ENCODE measurements at regions not wholly inside any gene's neighbourhood (a gene's known extent, or its start where the extent isn't known, plus 50 kb on each side); places are given as distances from the start of the nearest gene placed in this dataset.

DNA sequence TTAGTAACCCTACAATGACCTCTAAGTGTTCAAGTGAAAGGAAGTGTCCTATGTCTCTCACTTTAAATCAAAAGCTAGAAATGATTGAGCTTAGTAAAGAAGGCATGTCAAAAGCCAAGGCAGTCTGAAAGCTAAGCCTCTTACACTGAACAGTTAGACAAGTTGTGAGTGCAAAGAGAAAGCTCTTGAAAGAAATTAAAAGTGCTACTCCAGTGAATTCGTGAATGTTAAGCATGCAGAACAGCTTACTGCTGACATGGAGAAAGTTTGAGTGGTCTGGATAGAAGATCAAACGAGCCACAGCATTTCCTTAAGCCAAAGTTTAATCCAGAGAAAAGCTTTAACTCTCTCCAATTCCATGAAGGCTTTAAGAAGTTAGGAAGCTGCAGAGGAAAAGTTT lies 373.7 kb downstream of the NR4A2 start:
- no peaks in the 10 kb centered on the region for H3K4me1 Mint-ChIP-seq (ENCODE audit: low read depth)
- no peak for DNase-seq (ENCODE audit: low spot score, unreplicated experiment)
- H3K27ac Mint-ChIP-seq: no peak overlapping the region
- H3K9me3 Mint-ChIP-seq (ENCODE audit: low read depth): no peaks in the 10 kb centered on the region
- no peaks in the 10 kb centered on the region for H3K27me3 Mint-ChIP-seq
- H3K4me3 Mint-ChIP-seq (ENCODE audit: low read depth): no peak overlapping the region
- TF ChIP-seq, protein P1, sequence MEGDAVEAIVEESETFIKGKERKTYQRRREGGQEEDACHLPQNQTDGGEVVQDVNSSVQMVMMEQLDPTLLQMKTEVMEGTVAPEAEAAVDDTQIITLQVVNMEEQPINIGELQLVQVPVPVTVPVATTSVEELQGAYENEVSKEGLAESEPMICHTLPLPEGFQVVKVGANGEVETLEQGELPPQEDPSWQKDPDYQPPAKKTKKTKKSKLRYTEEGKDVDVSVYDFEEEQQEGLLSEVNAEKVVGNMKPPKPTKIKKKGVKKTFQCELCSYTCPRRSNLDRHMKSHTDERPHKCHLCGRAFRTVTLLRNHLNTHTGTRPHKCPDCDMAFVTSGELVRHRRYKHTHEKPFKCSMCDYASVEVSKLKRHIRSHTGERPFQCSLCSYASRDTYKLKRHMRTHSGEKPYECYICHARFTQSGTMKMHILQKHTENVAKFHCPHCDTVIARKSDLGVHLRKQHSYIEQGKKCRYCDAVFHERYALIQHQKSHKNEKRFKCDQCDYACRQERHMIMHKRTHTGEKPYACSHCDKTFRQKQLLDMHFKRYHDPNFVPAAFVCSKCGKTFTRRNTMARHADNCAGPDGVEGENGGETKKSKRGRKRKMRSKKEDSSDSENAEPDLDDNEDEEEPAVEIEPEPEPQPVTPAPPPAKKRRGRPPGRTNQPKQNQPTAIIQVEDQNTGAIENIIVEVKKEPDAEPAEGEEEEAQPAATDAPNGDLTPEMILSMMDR (IDR thresholded peaks at IDR 0.05; ENCODE audit: unreplicated experiment): no peak
- H3K36me3 Mint-ChIP-seq (ENCODE audit: insufficient read depth): peaks cover 3% of the 10 kb centered on the region

- TF ChIP-seq, protein P1 (IDR thresholded peaks at IDR 0.05; ENCODE audit: unreplicated experiment): no peak
- H3K27ac Mint-ChIP-seq: no peak overlapping the region
- DNase-seq (ENCODE audit: low spot score, unreplicated experiment): no peak
- peaks cover 3% of the 10 kb centered on the region for H3K36me3 Mint-ChIP-seq (ENCODE audit: insufficient read depth)
- H3K27me3 Mint-ChIP-seq: no peaks in the 10 kb centered on the region
- H3K4me3 Mint-ChIP-seq (ENCODE audit: low read depth): no peak overlapping the region
- no peaks in the 10 kb centered on the region for H3K4me1 Mint-ChIP-seq (ENCODE audit: low read depth)
- H3K9me3 Mint-ChIP-seq (ENCODE audit: low read depth): peaks cover 15% of the 10 kb centered on the region
Observed at GRCh38 chr2:155947069-155947468, 385.5 kb downstream of the NR4A2 start.

- H3K4me3 Mint-ChIP-seq (ENCODE audit: low read depth): no peak overlapping the region
- H3K27ac Mint-ChIP-seq: no peak overlapping the region
- DNase-seq (ENCODE audit: low spot score, unreplicated experiment): no peak
- TF ChIP-seq, protein P1 (IDR thresholded peaks at IDR 0.05; ENCODE audit: unreplicated experiment): no peak
- peaks cover 39% of the 10 kb centered on the region for H3K9me3 Mint-ChIP-seq (ENCODE audit: low read depth)
- no peaks in the 10 kb centered on the region for H3K4me1 Mint-ChIP-seq (ENCODE audit: low read depth)
- peaks cover 8% of the 10 kb centered on the region for H3K36me3 Mint-ChIP-seq (ENCODE audit: insufficient read depth)
- H3K27me3 Mint-ChIP-seq: no peaks in the 10 kb centered on the region
Observed at GRCh38 chr2:155944218-155944617, 388.3 kb downstream of the NR4A2 start.

DNA sequence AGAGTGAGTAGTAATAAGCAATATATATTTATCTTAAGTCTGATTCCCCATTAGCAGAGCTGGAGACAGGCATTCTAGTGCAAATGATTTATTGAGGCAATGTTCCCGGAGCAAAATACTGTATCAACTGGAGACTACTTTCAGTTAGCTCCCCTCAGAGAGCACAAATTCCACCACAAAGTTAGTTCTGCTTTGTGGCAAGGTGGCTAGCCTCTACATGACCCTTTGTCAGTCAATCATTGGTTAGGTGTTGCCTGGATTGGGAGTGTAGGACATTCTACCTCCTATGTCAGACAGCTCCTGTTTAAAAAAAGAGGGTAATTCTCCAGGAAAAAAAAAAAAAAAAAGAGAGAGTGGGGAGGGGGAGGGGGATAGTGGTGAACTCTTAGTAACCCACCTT lies 402.2 kb downstream of the NR4A2 start:
- TF ChIP-seq, protein P1 (IDR thresholded peaks at IDR 0.05; ENCODE audit: unreplicated experiment): no peak
- no peak overlapping the region for H3K27ac Mint-ChIP-seq
- H3K4me3 Mint-ChIP-seq (ENCODE audit: low read depth): no peak overlapping the region
- H3K36me3 Mint-ChIP-seq (ENCODE audit: insufficient read depth): peaks cover 9% of the 10 kb centered on the region
- H3K4me1 Mint-ChIP-seq (ENCODE audit: low read depth): peaks cover 3% of the 10 kb centered on the region
- no peak for DNase-seq (ENCODE audit: low spot score, unreplicated experiment)
- H3K27me3 Mint-ChIP-seq: no peaks in the 10 kb centered on the region
- H3K9me3 Mint-ChIP-seq (ENCODE audit: low read depth): peaks cover 18% of the 10 kb centered on the region

GRCh38 chr2:155917380-155917779 lies 415.1 kb downstream of the NR4A2 start:
- Mint-ChIP-seq H3K27me3 (no peaks in the 10 kb centered on the region), H3K9me3 (ENCODE audit: low read depth) (no peaks in the 10 kb centered on the region), H3K4me1 (ENCODE audit: low read depth) (no peaks in the 10 kb centered on the region), H3K27ac (no peak overlapping the region), H3K4me3 (ENCODE audit: low read depth) (no peak overlapping the region), H3K36me3 (ENCODE audit: insufficient read depth) (no peaks in the 10 kb centered on the region)
- DNase-seq (ENCODE audit: low spot score, unreplicated experiment): no peak
- TF ChIP-seq, protein P1 (IDR thresholded peaks at IDR 0.05; ENCODE audit: unreplicated experiment): no peak

Data from progenitor cell of endocrine pancreas (in vitro differentiated cells).